ENCODE measurements at regions not wholly inside any gene's neighbourhood (a gene's known extent, or its start where the extent isn't known, plus 50 kb on each side); places are given as distances from the start of the nearest gene placed in this dataset.

DNA sequence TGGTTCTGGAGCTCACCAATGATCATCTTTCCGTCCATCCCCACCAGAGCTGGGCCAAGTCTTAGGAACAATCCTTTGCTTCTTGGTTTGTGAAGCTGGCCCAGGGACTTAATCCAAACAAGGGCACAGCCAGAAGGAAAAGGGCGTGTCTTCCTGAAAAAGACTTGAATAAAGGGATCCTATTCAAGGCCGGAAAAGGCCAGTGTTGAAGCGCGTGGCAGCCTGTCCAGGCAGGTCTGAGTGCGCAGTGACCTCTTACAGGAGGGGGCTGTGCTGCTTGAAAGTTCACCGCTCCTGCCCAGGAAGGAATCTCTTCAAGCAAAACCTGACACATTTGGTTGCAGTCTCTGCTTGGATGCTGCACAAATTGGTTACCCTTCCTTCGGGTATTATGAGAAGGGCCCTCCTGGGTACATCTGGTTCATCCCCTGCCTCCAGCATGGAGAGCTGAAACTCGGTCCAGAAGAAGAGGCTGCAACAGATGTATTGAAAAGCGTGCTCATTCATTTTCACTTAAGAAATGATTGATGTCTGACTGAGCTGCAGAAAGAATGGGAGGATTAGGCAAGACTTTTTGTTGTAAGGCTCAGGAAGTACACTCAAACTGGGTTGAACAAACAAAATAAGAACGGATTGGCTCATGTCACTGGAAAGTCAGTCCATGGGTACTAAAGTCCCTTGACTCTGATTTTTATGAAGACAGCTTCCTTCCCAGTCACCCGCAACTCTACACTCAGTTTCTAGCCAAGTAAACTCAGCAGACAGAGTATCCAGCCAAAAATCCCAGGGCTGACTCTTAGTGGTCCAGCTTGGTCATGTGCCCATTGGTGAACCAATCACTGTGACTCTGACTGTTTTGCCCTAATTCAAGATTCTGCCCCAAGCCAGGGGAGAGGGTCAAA lies 136.3 kb downstream of the TFAP2C start:
- TF ChIP-seq, protein P1, sequence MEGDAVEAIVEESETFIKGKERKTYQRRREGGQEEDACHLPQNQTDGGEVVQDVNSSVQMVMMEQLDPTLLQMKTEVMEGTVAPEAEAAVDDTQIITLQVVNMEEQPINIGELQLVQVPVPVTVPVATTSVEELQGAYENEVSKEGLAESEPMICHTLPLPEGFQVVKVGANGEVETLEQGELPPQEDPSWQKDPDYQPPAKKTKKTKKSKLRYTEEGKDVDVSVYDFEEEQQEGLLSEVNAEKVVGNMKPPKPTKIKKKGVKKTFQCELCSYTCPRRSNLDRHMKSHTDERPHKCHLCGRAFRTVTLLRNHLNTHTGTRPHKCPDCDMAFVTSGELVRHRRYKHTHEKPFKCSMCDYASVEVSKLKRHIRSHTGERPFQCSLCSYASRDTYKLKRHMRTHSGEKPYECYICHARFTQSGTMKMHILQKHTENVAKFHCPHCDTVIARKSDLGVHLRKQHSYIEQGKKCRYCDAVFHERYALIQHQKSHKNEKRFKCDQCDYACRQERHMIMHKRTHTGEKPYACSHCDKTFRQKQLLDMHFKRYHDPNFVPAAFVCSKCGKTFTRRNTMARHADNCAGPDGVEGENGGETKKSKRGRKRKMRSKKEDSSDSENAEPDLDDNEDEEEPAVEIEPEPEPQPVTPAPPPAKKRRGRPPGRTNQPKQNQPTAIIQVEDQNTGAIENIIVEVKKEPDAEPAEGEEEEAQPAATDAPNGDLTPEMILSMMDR (IDR thresholded peaks at IDR 0.05; ENCODE audit: control insufficient read depth, insufficient read depth, low read depth, low read length, missing control alignments): no peak
- DNase-seq (ENCODE audit: low read depth): no peak
- no peak overlapping the region for H3K4me3 ChIP-seq (ENCODE audit: control insufficient read depth, low read depth, low read length)

DNA sequence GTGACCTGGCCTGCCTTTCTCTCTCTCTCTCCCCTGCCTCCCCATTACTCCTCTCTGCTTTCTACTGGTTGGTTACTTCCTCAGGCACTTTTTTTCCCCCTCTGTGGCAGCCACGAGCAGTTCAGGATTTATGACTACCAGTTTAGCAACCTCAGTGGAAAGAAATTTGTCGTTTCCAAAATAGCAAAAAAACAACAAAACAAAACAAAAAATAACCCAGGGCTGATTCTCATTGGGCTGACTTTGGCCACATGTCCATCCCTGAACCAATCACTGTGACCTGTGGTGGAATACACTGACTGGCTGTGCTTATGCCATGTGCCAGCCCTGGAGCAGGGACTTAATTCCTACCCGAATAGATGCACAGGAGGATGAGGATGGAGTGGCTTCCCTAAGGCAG lies 137.4 kb downstream of the TFAP2C start:
- H3K4me3 ChIP-seq (ENCODE audit: control insufficient read depth, low read depth, low read length): no peak overlapping the region
- DNase-seq (ENCODE audit: low read depth): no peak
- TF ChIP-seq, protein P1 (IDR thresholded peaks at IDR 0.05; ENCODE audit: control insufficient read depth, insufficient read depth, low read depth, low read length, missing control alignments): no peak

GRCh38 chr20:56769921-56770600 lies 141.0 kb downstream of the TFAP2C start:
- TF ChIP-seq, protein P1 (IDR thresholded peaks at IDR 0.05; ENCODE audit: control insufficient read depth, insufficient read depth, low read depth, low read length, missing control alignments): no peak
- H3K4me3 ChIP-seq (ENCODE audit: control insufficient read depth, low read depth, low read length): no peak overlapping the region
- DNase-seq (ENCODE audit: low read depth): no peak

GRCh38 chr20:56773749-56774148 lies 144.6 kb downstream of the TFAP2C start:
- TF ChIP-seq, protein P1 (IDR thresholded peaks at IDR 0.05; ENCODE audit: control insufficient read depth, insufficient read depth, low read depth, low read length, missing control alignments): no peak
- H3K4me3 ChIP-seq (ENCODE audit: control insufficient read depth, low read depth, low read length): no peak overlapping the region
- no peak for DNase-seq (ENCODE audit: low read depth)

DNA sequence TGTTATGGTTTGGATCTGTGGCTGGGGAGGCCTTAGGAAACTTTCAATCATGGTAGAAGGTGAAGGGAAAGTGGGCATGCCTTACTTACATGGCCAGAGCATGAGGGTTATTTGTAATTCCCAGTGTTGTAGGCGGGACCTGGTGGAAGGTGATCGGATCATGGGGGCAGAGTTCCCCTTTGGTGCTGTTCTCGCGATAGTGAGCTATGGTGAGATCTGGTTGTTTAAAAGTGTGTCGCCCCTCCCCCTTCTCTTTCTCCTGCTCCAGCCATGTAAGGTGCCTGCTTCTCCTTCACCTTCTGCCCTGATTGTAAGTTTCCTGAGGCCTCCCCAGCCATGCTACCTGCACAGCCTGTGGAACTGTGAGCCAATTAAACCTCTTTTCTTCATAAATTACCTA lies 145.8 kb downstream of the TFAP2C start:
- H3K4me3 ChIP-seq (ENCODE audit: control insufficient read depth, low read depth, low read length): no peak overlapping the region
- TF ChIP-seq, protein P1 (IDR thresholded peaks at IDR 0.05; ENCODE audit: control insufficient read depth, insufficient read depth, low read depth, low read length, missing control alignments): no peak
- no peak for DNase-seq (ENCODE audit: low read depth)

DNA sequence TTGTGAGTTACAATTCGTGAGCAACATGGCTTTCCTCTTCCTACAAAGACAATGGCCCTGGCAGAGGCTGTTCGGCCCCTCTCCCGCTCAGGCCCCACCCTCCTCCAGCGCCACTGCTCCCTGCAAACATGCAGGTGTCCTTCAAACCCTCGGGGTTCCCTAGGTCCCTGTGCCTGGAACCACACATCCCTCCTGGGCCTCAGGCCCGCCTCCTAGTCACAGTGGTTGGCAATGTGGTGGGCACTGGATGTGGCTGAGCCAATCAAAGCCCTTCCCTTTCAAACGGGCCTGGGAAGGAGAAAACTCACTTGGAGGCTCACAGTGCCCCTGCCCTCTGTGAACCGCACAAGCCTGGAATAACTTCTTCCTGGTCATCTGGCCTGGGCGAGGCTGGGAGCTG lies 147.2 kb downstream of the TFAP2C start:
- no peak overlapping the region for H3K4me3 ChIP-seq (ENCODE audit: control insufficient read depth, low read depth, low read length)
- DNase-seq (ENCODE audit: low read depth): no peak
- TF ChIP-seq, protein P1 (IDR thresholded peaks at IDR 0.05; ENCODE audit: control insufficient read depth, insufficient read depth, low read depth, low read length, missing control alignments): no peak

Data from AG09309 (cell line).